ENCODE measurements at regions not wholly inside any gene's neighbourhood (a gene's known extent, or its start where the extent isn't known, plus 50 kb on each side); places are given as distances from the start of the nearest gene placed in this dataset.

DNA sequence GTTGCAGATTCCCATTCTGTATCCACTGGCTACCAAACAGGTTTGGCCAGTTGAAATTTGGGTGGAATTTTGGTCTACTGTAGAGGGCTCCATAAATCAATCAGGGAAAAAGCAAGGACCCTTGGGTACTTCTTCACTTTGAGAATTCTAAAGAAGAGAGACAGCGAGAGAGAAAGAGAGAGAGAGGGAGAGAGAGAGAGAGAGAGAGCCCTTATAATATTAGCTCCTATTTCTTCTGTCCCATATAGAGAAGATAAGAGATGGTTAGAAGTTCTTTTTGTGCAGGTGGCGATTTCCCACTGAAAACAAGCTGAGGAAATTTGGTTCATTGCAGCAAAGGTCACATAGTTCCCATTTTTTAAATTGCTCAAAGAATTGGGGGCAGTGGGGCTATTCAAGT is 88.6 kb upstream of the ZNF536 start:
- Mint-ChIP-seq H3K36me3 (ENCODE audit: insufficient read depth, unreplicated experiment) (no peaks in the 10 kb centered on the region), H3K4me3 (ENCODE audit: low read depth, unreplicated experiment) (no peak overlapping the region), H3K9me3 (ENCODE audit: low read depth, unreplicated experiment) (peaks cover 19% of the 10 kb centered on the region), H3K4me1 (ENCODE audit: low read depth, unreplicated experiment) (no peaks in the 10 kb centered on the region), H3K27me3 (ENCODE audit: unreplicated experiment) (no peaks in the 10 kb centered on the region), H3K27ac (ENCODE audit: unreplicated experiment) (no peak overlapping the region)
- BruUV-seq (replicated peaks) = no TSS peak
- CTCF ChIA-PET = no interaction called here
- intact Hi-C loops (cut with micrococcal nuclease; ENCODE audit: unreplicated experiment) = no loop called here
- no peak for DNase-seq
- TF ChIP-seq, protein P1, sequence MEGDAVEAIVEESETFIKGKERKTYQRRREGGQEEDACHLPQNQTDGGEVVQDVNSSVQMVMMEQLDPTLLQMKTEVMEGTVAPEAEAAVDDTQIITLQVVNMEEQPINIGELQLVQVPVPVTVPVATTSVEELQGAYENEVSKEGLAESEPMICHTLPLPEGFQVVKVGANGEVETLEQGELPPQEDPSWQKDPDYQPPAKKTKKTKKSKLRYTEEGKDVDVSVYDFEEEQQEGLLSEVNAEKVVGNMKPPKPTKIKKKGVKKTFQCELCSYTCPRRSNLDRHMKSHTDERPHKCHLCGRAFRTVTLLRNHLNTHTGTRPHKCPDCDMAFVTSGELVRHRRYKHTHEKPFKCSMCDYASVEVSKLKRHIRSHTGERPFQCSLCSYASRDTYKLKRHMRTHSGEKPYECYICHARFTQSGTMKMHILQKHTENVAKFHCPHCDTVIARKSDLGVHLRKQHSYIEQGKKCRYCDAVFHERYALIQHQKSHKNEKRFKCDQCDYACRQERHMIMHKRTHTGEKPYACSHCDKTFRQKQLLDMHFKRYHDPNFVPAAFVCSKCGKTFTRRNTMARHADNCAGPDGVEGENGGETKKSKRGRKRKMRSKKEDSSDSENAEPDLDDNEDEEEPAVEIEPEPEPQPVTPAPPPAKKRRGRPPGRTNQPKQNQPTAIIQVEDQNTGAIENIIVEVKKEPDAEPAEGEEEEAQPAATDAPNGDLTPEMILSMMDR (IDR thresholded peaks at IDR 0.05; ENCODE audit: unreplicated experiment) = no peak

DNA sequence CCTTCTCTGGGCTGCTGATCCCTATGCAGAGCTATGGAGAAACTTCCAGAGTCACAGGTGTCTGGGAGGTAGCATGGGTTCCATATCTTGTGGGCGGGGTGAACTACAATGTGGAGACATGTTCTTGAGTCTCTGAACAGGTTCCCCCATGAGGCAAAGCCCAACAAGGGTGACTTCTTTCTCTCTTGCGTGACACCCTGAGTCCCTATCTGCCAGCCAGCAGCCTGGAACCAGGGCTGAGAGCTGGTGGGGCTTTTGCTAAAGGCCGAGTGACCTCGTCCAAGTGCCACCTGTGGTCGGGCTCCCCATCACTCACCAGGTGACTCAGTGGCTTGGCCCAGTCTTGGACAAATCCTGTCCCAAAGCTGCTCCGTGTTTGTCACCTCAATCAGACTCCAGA is 88.0 kb upstream of the ZNF536 start:
- Mint-ChIP-seq H3K36me3 (ENCODE audit: insufficient read depth, unreplicated experiment) (no peaks in the 10 kb centered on the region), H3K27me3 (ENCODE audit: unreplicated experiment) (no peaks in the 10 kb centered on the region), H3K27ac (ENCODE audit: unreplicated experiment) (no peak overlapping the region), H3K4me1 (ENCODE audit: low read depth, unreplicated experiment) (no peaks in the 10 kb centered on the region), H3K4me3 (ENCODE audit: low read depth, unreplicated experiment) (no peak overlapping the region), H3K9me3 (ENCODE audit: low read depth, unreplicated experiment) (peaks cover 14% of the 10 kb centered on the region)
- TF ChIP-seq, protein P1 (IDR thresholded peaks at IDR 0.05; ENCODE audit: unreplicated experiment) = no peak
- CTCF ChIA-PET = no interaction called here
- BruUV-seq (replicated peaks) = no TSS peak
- DNase-seq = no peak
- intact Hi-C loops (cut with micrococcal nuclease; ENCODE audit: unreplicated experiment) = no loop called here

DNA sequence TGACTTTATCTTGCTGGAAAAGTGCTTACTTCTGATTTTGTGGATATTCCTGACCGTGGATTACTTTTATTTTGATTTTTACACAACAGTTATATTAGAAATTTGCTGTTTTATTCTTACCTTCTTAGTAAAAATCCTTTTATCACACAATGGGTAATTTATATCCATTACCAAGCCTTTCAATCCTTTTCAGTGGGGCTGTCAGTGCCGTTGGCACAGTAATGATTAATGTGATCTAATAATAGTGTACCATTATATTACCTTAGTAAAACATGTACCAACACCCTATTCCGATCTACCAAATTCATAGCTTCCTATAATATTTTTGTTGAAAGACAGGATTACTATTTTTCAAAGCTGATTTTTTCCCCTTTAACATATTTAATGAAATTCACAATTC is 87.3 kb upstream of the ZNF536 start:
- no peaks in the 10 kb centered on the region for H3K27me3 Mint-ChIP-seq (ENCODE audit: unreplicated experiment)
- CTCF ChIA-PET = no interaction called here
- no peak overlapping the region for H3K4me3 Mint-ChIP-seq (ENCODE audit: low read depth, unreplicated experiment)
- no peaks in the 10 kb centered on the region for H3K4me1 Mint-ChIP-seq (ENCODE audit: low read depth, unreplicated experiment)
- no peak for DNase-seq
- no peak overlapping the region for H3K27ac Mint-ChIP-seq (ENCODE audit: unreplicated experiment)
- H3K9me3 Mint-ChIP-seq (ENCODE audit: low read depth, unreplicated experiment) = peaks cover 15% of the 10 kb centered on the region
- TF ChIP-seq, protein P1 (IDR thresholded peaks at IDR 0.05; ENCODE audit: unreplicated experiment) = no peak
- no peaks in the 10 kb centered on the region for H3K36me3 Mint-ChIP-seq (ENCODE audit: insufficient read depth, unreplicated experiment)
- BruUV-seq (replicated peaks) = no TSS peak
- intact Hi-C loops (cut with micrococcal nuclease; ENCODE audit: unreplicated experiment) = no loop called here

DNA sequence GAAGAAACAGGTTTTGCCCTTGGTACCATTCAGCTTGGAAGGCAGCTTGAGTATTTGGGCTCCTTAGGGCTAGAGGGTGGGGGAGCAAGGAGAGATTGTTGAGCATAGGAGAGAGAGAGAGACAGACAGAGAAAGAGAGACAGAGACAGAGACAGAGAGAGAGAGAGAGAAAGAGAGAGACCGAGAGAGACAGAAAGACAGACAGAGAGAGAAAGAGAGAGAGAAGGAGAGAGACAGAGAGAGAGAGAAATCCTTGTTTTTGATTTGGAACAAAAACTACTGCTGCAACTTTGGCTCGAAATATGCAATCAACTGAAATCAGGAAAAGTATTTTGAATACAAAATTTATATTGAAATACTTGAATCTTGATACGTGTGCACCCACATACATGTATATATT is 85.8 kb upstream of the ZNF536 start:
- no peaks in the 10 kb centered on the region for H3K27me3 Mint-ChIP-seq (ENCODE audit: unreplicated experiment)
- intact Hi-C loops (cut with micrococcal nuclease; ENCODE audit: unreplicated experiment) = no loop called here
- no peaks in the 10 kb centered on the region for H3K36me3 Mint-ChIP-seq (ENCODE audit: insufficient read depth, unreplicated experiment)
- BruUV-seq (replicated peaks) = no TSS peak
- H3K4me1 Mint-ChIP-seq (ENCODE audit: low read depth, unreplicated experiment) = no peaks in the 10 kb centered on the region
- TF ChIP-seq, protein P1 (IDR thresholded peaks at IDR 0.05; ENCODE audit: unreplicated experiment) = no peak
- no peak for DNase-seq
- CTCF ChIA-PET = no interaction called here
- peaks cover 16% of the 10 kb centered on the region for H3K9me3 Mint-ChIP-seq (ENCODE audit: low read depth, unreplicated experiment)
- no peak overlapping the region for H3K4me3 Mint-ChIP-seq (ENCODE audit: low read depth, unreplicated experiment)
- no peak overlapping the region for H3K27ac Mint-ChIP-seq (ENCODE audit: unreplicated experiment)

DNA sequence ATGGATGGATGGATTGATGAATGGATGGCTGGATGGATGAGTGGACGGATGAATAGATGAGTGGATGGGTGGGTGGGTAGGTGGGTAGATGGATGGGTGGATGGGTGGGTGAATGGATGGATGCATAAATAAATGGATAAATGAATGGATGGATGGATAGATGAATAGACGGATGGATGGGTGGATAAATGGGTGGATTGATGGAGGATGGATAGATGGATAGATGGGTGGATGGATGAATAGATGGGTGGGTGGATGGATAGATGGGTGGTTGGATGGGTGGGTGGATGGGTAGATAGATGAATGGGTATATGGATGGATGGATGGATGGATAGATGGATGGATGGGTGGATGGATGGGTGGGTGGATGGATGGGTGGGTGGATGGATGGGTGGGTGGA is 84.9 kb upstream of the ZNF536 start:
- no peaks in the 10 kb centered on the region for H3K4me1 Mint-ChIP-seq (ENCODE audit: low read depth, unreplicated experiment)
- intact Hi-C loops (cut with micrococcal nuclease; ENCODE audit: unreplicated experiment) = no loop called here
- no peaks in the 10 kb centered on the region for H3K27me3 Mint-ChIP-seq (ENCODE audit: unreplicated experiment)
- no peak overlapping the region for H3K27ac Mint-ChIP-seq (ENCODE audit: unreplicated experiment)
- H3K9me3 Mint-ChIP-seq (ENCODE audit: low read depth, unreplicated experiment) = peaks cover 16% of the 10 kb centered on the region
- TF ChIP-seq, protein P1 (IDR thresholded peaks at IDR 0.05; ENCODE audit: unreplicated experiment) = no peak
- no peak for DNase-seq
- no peak overlapping the region for H3K4me3 Mint-ChIP-seq (ENCODE audit: low read depth, unreplicated experiment)
- no peaks in the 10 kb centered on the region for H3K36me3 Mint-ChIP-seq (ENCODE audit: insufficient read depth, unreplicated experiment)
- BruUV-seq (replicated peaks) = no TSS peak
- CTCF ChIA-PET = no interaction called here

All from Calu3 (cell line).